ENCODE measurements at regions not wholly inside any gene's neighbourhood (a gene's known extent, or its start where the extent isn't known, plus 50 kb on each side); places are given as distances from the start of the nearest gene placed in this dataset.

GRCh38 chr18:7322817-7323485 is 92.1 kb downstream of the LRRC30 start:
- no peak for TF ChIP-seq PATZ1 (CRISPR knock-in tag; IDR thresholded peaks at IDR 0.05; ENCODE audit: borderline replicate concordance)
- no peak for TF ChIP-seq OSR1 (CRISPR knock-in tag; IDR thresholded peaks at IDR 0.05)
- no peak for TF ChIP-seq ESRRG (CRISPR knock-in tag; IDR thresholded peaks at IDR 0.05)

Data from SK-N-SH treated with all-trans-retinoic acid at 6 μM for 48 hours (cell line).